NCI-H446 (cell line): ENCODE measurements at regions not wholly inside any gene's neighbourhood (a gene's known extent, or its start where the extent isn't known, plus 50 kb on each side); places are given as distances from the start of the nearest gene placed in this dataset.

ENCODE experiments used
- DNase-seq, 2 experiments: peaks; one replicate each; lab custom pipeline; 2025; lab: John Stamatoyannopoulos, UW

DNA sequence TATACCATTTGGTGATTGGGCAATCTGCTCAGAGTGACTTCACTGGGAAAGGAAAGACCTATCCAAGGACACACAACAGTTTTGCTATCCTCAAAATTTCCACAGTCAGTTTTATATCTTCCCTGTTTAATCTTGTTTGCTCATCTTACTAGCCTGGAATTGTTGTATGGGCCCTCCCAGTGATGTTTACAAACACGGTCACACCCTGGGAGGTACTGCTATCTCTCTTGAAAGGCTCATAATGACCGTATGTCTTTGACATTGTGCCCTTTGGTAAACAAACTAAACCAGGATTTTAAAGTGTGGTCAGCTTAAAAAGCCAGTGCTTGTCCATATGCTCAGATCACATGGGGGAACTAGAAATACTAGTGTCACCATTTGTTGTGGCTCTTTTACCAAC is 277.0 kb downstream of the CDH2 start:
- DNase-seq: no peak

DNA sequence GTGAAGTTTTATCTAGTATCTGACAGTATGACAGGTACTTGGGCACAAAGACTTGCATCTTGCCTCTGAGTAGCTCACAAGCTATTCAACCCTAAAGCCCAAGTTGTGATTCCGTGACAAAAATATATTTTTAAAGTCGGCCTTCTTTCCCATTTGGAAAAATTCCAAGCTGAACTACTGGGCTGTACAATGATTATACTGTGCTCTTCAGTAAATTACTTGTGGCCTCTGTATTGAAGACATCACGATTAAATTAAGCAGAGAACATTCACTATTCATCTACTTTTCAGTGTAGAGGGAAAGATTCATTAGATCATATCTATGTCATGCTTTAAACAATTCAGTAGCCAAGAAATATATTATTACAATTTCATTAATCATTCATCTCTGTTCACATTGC is 282.2 kb downstream of the CDH2 start:
- peak in 1 of 2 experiments; percentile 0 for DNase-seq

- DNase-seq: no peak
Measured at GRCh38 chr18:27887711-27888495, 289.0 kb downstream of the CDH2 start.

DNA sequence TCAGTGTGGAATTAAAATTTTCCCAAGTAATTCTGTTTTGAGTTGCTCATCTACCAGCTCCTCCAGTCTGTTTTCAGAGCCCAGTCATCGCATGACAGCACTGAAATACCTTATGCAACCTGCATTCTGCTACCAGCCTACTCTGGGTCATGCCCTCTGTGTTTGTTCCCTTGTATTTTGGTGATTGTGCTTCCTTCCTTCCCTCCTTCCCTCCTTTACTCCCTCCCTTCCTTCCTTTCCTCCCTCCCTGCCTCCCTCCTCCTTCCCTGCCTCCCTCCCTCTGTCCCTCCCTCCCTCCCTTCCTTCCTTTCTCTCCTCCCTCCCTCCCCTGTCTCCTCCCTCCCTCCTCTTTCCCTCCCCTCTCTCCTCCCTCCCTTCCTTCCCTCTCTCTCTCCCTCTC is 289.6 kb downstream of the CDH2 start:
- DNase-seq: no peak

GRCh38 chr18:27879540-27879939 is 297.4 kb downstream of the CDH2 start:
- DNase-seq: no peak

- no peak for DNase-seq
Measured at GRCh38 chr18:27871726-27872125, 305.2 kb downstream of the CDH2 start.

DNA sequence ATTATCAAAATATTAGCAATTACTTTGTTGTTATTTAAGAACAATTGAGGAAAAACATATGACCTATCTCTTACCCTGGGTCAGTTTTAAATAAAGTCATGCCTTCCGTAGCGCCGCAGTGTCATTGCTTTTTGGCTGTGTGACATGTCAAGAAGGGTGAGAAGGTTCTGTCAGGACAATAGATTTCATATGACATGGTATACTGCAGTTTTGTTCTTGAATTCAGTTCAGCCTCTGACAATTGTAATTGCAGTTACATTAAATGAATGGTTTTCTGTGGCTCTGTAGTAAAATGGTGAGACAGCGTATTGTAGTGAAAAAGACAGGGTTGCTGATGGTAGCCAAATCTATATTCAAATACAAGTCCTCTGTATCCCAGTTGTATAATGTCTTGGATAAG is 307.2 kb downstream of the CDH2 start:
- DNase-seq: no peak

DNA sequence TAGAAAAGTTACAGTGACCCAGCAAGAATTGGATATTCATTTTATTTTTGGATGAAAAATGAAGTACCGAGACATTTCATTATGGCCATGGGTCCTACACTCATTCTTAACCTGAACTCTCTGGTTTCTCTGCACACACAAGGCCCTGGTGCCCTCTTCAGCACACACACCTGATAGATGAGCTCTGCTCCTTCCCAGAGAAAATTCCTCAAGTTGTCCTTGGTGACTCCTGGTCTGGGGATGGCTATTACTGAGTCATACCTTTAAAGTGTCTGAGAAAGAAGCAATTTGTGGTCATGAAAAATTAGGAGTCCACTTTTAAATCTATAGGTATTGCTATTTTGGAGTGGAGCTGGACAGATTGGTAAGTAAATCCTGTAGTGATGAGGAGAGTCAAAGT is 311.5 kb downstream of the CDH2 start:
- no peak for DNase-seq

DNA sequence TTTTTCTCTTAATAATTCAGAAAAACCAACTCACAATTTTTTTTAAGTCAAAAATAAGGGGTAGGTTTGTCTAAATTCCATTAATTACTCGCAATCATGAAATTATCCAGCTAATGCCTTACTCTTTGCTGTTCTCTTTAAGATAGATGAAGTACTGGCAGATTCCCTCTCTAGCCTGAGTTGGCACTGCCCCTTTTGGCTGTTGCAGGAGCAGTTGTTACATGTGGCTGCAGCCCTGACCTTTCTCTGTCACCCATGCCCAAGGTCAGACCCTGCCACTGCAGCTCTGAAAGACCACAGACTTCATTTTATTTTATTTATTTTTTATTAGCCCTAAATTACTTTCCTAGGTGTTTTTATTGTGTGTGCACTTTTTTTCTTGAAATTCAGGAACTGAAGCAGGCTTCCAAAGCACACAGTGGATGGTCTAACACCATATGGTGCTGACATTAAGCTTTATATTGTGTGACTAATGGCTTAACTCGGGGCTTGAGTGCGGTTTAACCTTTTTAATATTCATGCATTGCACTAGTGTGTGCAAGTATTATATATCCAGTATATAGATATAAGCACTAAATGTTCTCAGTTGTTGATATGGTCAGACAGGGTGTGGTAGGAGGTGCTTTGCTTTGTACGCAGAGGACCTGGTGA is 313.0 kb downstream of the CDH2 start:
- DNase-seq: peak in 1 of 2 experiments; percentile 37

DNA sequence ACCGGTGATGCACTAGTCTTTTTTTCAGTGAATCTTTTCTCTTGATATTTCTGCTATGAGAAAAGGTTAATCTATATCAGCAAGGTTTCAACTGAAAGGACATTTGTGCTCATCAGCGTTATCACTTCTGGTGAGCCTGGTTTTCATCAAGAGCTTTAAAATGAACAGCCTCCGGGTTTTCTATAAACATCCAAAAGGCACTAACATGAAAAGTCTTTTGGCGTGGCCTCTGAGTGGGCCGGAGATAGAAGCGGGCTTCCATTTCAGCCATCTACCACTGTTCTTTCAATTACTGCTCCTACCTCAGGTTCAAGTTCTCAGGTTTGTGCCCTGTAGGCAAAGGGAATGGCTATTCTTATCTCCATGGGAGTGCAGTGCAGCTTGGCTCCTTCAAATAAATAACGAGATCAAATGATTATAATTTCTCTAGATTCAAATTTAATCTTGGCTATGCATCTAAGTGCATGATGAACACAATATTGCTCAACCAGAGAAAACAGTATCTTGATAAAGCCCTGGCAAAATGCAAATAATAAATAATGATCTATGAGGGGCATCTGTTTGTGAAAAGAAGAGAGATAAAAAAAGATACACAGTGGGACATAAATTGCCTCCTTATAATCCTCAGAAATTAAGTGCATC is 314.8 kb downstream of the CDH2 start:
- no peak for DNase-seq

DNA sequence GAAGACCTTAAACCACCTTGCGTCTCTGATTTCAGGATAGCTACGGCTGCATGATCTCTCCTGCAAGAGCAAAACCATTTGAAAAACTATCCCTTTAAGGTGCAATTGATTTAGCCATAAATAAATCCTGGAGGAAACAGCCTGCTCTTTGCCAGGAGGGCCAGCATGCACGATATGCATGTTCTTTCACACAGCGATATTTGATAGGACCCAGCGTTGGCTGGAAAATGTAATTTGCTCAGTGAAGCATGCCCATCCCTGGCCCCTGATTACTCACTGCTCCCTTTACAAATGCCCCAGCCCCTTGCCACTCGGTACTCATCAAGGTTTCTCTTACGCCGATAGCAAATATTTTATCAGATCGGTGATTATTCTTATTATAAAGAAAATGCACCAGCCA is 315.4 kb downstream of the CDH2 start:
- peak; percentile 64 to 85 for DNase-seq

DNA sequence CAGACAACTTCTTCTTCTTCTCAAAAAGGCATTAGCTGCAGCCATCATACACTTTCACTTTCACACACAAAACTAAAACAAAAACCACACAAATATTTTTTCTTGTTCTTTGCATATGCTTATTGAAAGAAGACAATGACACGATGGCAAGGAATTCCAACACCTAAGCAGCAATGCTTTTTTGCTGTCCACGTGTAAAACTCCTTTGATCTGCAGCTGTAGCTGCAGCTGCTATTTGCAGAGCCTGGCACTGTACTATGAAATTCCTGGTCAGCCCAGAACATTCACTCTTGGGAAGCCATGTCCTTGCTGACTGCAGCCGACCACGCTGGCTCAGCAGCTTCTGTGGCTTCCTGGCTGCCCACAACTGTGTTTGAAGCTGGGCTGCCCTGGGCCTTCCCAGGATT is 316.2 kb downstream of the CDH2 start:
- no peak for DNase-seq

- DNase-seq: no peak
Measured at GRCh38 chr18:27860011-27860410, 316.9 kb downstream of the CDH2 start.

GRCh38 chr18:27856820-27857219 is 320.1 kb downstream of the CDH2 start:
- DNase-seq: no peak

- no peak for DNase-seq
Measured at GRCh38 chr18:27855486-27855885, 321.4 kb downstream of the CDH2 start.

GRCh38 chr18:27854631-27855030 is 322.3 kb downstream of the CDH2 start:
- DNase-seq: no peak

DNA sequence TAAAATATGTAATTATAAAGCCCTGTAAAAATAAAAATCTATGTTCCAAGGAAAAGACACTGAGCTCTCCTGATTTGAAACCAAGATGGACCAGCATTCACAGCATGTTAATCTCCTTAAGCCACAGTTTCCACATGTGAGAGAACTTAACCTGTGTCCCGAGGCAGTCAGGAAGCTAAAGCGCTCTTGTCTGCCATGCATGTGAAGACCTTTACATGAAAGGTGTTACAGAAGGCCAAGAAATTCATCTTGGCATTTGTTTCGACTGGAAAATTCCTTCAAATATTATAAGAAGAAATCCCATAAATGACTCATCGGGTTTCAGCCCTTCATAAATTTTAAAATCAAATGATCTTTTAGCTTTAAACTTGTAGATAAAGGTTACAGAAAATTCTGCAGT is 328.6 kb downstream of the CDH2 start:
- DNase-seq: no peak

DNA sequence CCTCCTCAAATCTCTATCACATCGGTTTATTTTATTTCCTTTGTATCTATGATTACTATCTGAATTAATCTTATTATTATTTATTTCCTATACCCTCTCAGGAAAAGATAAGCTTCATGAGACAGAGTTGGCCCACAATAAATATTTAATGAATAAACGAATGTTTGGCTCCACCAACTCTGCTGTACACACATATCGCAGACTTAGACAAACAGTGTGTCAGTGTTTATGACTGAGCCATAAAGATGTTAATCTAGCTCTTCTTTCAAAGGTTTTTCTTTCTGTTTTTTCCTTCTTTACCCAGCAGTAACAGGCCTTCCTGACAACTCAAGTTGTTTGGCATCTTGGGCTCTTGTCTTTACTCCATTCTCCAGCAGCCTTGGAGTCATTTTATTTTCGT is 329.5 kb downstream of the CDH2 start:
- DNase-seq: no peak

DNA sequence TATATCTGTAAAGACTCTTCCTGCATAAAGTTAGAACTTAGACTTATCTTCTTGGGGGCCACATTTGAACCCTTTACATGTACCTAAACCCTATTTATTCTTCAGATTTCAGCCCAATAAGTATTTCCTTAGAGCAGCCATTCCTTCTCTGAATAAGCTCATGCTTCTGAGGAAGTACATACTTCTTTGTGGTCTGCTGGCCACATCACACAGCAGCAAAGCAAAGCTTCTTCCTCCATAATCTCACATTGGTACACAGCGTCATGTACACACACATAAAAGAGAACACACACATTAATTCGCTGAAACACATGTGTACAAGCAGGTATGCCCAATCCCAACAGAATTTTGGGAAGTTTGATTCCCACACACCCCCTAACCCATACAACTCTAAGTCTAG is 331.0 kb downstream of the CDH2 start:
- DNase-seq: no peak

DNA sequence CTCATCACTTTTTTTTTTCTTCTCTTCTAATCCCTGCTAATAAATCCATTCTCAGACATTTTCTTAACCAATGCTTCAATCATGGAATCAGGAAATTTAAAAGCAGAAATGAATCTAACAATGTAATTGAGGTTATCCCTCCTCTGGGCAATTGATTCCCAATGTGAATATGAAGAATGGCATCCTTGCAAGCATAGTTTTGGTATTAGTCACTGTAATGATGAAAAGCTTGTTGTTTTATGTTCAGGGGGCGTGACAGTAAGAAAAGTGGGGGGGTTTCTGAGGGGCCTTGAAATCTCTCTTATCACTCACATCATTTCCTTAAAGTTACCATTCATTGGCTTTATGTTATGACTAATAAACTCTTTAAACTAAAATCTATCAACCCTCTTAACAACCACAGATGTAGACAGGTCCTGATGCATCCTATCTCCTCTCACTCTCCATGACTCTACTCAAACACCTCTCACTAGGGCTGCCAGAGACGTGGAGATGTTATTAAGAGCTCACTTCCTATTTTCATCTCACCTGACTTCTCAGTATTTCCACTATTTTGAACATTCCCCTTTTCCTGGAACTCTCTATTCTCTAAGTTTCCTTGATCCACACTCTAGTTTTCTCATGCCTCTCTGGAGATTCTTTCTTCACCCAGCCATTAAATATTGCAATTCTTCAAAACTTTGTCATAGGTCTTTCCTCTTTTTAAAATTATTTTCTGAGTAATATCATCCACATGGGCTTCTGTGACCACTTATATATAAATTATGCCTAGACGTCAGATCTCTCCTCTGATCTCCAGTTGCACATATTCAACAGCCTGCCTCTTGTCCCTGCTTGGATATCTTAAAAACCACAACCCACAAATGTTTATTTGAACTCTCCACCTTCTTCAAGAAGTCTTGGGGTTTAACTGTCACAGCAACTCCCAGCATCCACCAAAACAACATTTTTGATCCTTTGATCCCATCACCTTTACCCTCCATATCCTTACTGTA is 332.9 kb downstream of the CDH2 start:
- no peak for DNase-seq

DNA sequence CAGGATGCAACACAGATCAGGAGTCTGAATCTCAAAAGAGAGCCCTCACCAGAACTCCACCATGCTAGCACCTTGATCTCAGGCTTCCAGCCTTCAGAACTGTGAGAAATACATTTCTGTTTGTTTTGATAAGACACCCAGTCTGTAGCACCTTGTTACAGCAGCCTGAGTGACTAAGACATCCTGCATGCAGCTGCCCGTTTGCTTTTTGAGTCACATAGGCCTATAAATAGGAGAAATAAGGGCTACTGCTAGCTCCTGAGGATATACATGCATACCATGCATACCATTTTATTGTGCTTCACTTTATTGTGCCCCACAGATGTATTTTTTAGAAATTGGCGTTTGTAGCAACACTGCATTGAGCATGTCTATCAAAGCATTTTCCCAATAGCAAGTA is 337.8 kb downstream of the CDH2 start:
- DNase-seq: no peak

DNA sequence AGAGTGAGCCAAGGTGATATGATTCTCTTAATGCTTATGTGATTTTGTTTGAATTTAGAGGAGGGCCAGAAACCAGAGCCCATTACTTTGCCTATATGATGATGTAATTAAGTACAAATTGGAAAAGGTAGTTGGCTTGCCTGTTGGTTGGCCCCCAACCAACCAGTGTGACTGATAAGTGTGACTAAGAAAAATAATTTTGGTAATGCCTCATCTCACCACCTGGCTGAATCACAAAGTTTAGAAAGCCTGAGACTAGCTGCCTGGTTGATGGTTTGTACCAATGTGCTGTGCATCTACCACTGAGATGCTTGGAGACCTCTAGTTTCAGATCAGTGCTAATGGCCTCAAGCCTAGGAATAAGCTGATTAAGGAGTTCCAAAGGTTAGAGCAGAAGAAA is 338.7 kb downstream of the CDH2 start:
- no peak for DNase-seq
